ENCODE measurements at regions not wholly inside any gene's neighbourhood (a gene's known extent, or its start where the extent isn't known, plus 50 kb on each side); places are given as distances from the start of the nearest gene placed in this dataset.
A peak's percentile ranks its signal among the peaks of the same experiment; 100 is the strongest.
"Not testable (repeated sequence)": the region's sequence is repeated elsewhere in the genome, so short reads cannot be mapped to it uniquely, and the experiment has no call there.

DNA sequence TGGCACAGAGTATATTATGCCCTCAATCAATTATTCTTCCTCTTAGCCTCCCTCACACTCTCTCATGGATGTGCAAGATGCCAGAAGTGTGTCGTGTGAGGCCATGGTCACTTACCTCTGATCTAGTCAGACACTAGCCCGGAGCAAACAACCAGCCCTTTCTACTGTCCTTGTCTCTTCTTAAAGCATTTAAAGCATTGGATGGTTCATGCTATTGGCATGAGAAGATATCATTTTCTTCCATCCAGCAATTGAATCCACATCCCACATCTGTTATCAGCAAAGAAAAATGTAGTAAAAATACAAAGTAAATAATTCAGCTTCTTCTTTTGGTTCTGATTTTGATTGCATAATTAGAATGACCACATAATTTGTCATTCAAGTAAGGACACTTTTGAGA lies 267.2 kb upstream of the ACO1 start:
- Histone ChIP-seq H3K27ac (no peak overlapping the region), H3K4me1 (no peaks in the 10 kb centered on the region), H3K4me3 (no peak overlapping the region), H3K27me3 (no peaks in the 10 kb centered on the region), H3K36me3 (no peaks in the 10 kb centered on the region), H3K9me3 (peaks cover 0 to 3% of the 10 kb centered on the region in 2 donors)
- intact Hi-C loops (cut with DNase I), result no loop called here
- no peak for DNase-seq
- no peak for ATAC-seq
- TF ChIP-seq, protein P1, sequence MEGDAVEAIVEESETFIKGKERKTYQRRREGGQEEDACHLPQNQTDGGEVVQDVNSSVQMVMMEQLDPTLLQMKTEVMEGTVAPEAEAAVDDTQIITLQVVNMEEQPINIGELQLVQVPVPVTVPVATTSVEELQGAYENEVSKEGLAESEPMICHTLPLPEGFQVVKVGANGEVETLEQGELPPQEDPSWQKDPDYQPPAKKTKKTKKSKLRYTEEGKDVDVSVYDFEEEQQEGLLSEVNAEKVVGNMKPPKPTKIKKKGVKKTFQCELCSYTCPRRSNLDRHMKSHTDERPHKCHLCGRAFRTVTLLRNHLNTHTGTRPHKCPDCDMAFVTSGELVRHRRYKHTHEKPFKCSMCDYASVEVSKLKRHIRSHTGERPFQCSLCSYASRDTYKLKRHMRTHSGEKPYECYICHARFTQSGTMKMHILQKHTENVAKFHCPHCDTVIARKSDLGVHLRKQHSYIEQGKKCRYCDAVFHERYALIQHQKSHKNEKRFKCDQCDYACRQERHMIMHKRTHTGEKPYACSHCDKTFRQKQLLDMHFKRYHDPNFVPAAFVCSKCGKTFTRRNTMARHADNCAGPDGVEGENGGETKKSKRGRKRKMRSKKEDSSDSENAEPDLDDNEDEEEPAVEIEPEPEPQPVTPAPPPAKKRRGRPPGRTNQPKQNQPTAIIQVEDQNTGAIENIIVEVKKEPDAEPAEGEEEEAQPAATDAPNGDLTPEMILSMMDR (IDR thresholded peaks at IDR 0.05), result no peak

- no peak for ATAC-seq
- no peak overlapping the region for H3K27ac ChIP-seq
- H3K36me3 ChIP-seq, result no peaks in the 10 kb centered on the region
- TF ChIP-seq, protein P1 (IDR thresholded peaks at IDR 0.05), result no peak
- H3K27me3 ChIP-seq, result no peaks in the 10 kb centered on the region
- no peak for DNase-seq
- no peak overlapping the region for H3K4me3 ChIP-seq
- H3K4me1 ChIP-seq, result no peaks in the 10 kb centered on the region
- intact Hi-C loops (cut with DNase I), result no loop called here
- peaks cover 0 to 6% of the 10 kb centered on the region in 2 donors for H3K9me3 ChIP-seq
Observed at GRCh38 chr9:32128546-32128945, 255.9 kb upstream of the ACO1 start.

- intact Hi-C loops (cut with DNase I); ATAC-seq; H3K27ac ChIP-seq; H3K36me3 ChIP-seq; DNase-seq; H3K27me3 ChIP-seq; H3K4me1 ChIP-seq; H3K9me3 ChIP-seq; H3K4me3 ChIP-seq: not testable (repeated sequence)
Observed at GRCh38 chr9:32130709-32131108, 253.7 kb upstream of the ACO1 start.

DNA sequence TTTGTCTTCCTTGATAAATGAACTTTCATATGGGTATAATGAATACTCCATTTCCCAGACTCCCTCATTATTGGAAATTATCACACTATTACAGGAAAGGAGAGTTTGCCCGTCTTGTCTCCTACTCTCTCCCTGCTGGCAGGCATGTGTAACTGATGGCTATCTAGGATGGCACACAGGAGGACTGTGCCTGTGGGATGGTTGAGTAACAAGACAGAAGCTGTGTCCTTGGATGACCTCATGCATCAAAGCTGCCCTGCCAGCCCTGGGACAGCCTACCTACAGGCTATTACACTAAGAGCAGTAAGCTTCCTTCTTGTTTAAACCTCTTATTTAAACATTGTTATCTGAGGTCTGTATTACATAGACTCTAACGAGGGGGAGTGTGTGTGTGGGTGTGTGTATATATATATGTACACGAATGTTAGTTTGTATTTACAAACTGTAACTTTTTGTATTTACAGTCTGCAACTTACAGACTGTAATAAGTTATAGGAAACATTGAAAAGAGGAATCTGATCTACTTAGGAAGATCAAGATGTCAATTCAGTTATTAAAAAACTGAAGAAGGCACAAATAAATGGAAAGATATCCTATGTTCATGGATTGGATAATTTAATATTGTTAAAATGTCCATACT lies 247.6 kb upstream of the ACO1 start:
- H3K27ac ChIP-seq, result no peak overlapping the region
- no peak overlapping the region for H3K4me3 ChIP-seq
- H3K36me3 ChIP-seq, result no peaks in the 10 kb centered on the region
- H3K27me3 ChIP-seq, result no peaks in the 10 kb centered on the region
- TF ChIP-seq, protein P1 (IDR thresholded peaks at IDR 0.05), result no peak
- intact Hi-C loops (cut with DNase I), result no loop called here
- H3K9me3 ChIP-seq, result no peaks in the 10 kb centered on the region
- DNase-seq (no peak), ATAC-seq (no peak)
- no peaks in the 10 kb centered on the region for H3K4me1 ChIP-seq

- Histone ChIP-seq H3K4me1 (no peaks in the 10 kb centered on the region), H3K27me3 (no peaks in the 10 kb centered on the region), H3K27ac (no peak overlapping the region), H3K36me3 (no peaks in the 10 kb centered on the region), H3K4me3 (no peak overlapping the region), H3K9me3 (no peaks in the 10 kb centered on the region)
- TF ChIP-seq, protein P1 (IDR thresholded peaks at IDR 0.05), result no peak
- no peak for ATAC-seq
- intact Hi-C loops (cut with DNase I), result no loop called here
- DNase-seq, result no peak
Observed at GRCh38 chr9:32142074-32142473, 242.4 kb upstream of the ACO1 start.

- H3K9me3 ChIP-seq; H3K27me3 ChIP-seq; ATAC-seq; H3K36me3 ChIP-seq; H3K27ac ChIP-seq; intact Hi-C loops (cut with DNase I); H3K4me3 ChIP-seq; H3K4me1 ChIP-seq: not testable (repeated sequence)
- DNase-seq, result peak in 1 of 4 donors; percentile 17
Observed at GRCh38 chr9:32148553-32148952, 235.9 kb upstream of the ACO1 start.
